Activated T-cell treated with anti-CD3 and anti-CD28 coated beads, Interleukin-2, amount 50 U/mL, for 24 hours (primary cell): ENCODE measurements at regions not wholly inside any gene's neighbourhood (a gene's known extent, or its start where the extent isn't known, plus 50 kb on each side); places are given as distances from the start of the nearest gene placed in this dataset.

Experiments
- DNase-seq: peaks from one replicate; pipeline ENCODE4 v3.0.0-alpha.2; 2020
- H3K27ac Mint-ChIP-seq: 2 replicates; pipeline ENCODE4 v1.8.0; 2020; ENCODE audit warnings: mild to moderate bottlenecking, mixed read lengths
- H3K27me3 Mint-ChIP-seq: 2 replicates; pipeline ENCODE4 v1.8.0; 2020; ENCODE audit warnings: mixed read lengths
- H3K36me3 Mint-ChIP-seq: 2 replicates; pipeline ENCODE4 v1.8.0; 2020; ENCODE audit warnings: low read depth, mixed read lengths
- H3K4me1 Mint-ChIP-seq: 2 replicates; pipeline ENCODE4 v1.8.0; 2020; ENCODE audit warnings: low read depth, mixed read lengths
- H3K4me3 Mint-ChIP-seq: 2 replicates; pipeline ENCODE4 v1.8.0; 2020; ENCODE audit warnings: mild to moderate bottlenecking, moderate library complexity, mixed read lengths
- H3K9me3 Mint-ChIP-seq: 2 replicates; pipeline ENCODE4 v1.8.0; 2020; ENCODE audit warnings: mixed read lengths

- H3K4me3 Mint-ChIP-seq, result no peak overlapping the region
- H3K27ac Mint-ChIP-seq, result no peak overlapping the region
- peaks cover 7% of the 10 kb centered on the region for H3K9me3 Mint-ChIP-seq
- no peak for DNase-seq
- peaks cover 7% of the 10 kb centered on the region for H3K36me3 Mint-ChIP-seq
- H3K4me1 Mint-ChIP-seq, result peaks cover 24% of the 10 kb centered on the region
- peaks cover 2% of the 10 kb centered on the region for H3K27me3 Mint-ChIP-seq
Observed at GRCh38 chr11:45086526-45086925, 59.9 kb upstream of the PRDM11 start.

- Mint-ChIP-seq H3K4me3 (no peak overlapping the region), H3K27me3 (peaks cover 2% of the 10 kb centered on the region), H3K27ac (no peak overlapping the region), H3K36me3 (peaks cover 4% of the 10 kb centered on the region), H3K4me1 (peaks cover 21% of the 10 kb centered on the region), H3K9me3 (peaks cover 4% of the 10 kb centered on the region)
- DNase-seq, result no peak
Observed at GRCh38 chr11:45087086-45087899, 59.1 kb upstream of the PRDM11 start.

- no peak overlapping the region for H3K27ac Mint-ChIP-seq
- peaks cover 2% of the 10 kb centered on the region for H3K27me3 Mint-ChIP-seq
- H3K9me3 Mint-ChIP-seq, result no peaks in the 10 kb centered on the region
- DNase-seq, result no peak
- no peaks in the 10 kb centered on the region for H3K36me3 Mint-ChIP-seq
- no peak overlapping the region for H3K4me3 Mint-ChIP-seq
- peaks cover 17% of the 10 kb centered on the region for H3K4me1 Mint-ChIP-seq
Observed at GRCh38 chr11:45087900-45088160, 58.6 kb upstream of the PRDM11 start.

GRCh38 chr11:45089251-45089650 is 57.2 kb upstream of the PRDM11 start:
- Mint-ChIP-seq H3K27ac (no peak overlapping the region), H3K9me3 (no peaks in the 10 kb centered on the region), H3K4me1 (peaks cover 18% of the 10 kb centered on the region), H3K36me3 (no peaks in the 10 kb centered on the region), H3K4me3 (no peak overlapping the region), H3K27me3 (peaks cover 2% of the 10 kb centered on the region)
- DNase-seq, result no peak

GRCh38 chr11:45089676-45090499 is 56.6 kb upstream of the PRDM11 start:
- Mint-ChIP-seq H3K9me3 (no peaks in the 10 kb centered on the region), H3K4me1 (peaks cover 18% of the 10 kb centered on the region), H3K27ac (no peak overlapping the region), H3K36me3 (no peaks in the 10 kb centered on the region), H3K27me3 (peaks cover 2% of the 10 kb centered on the region), H3K4me3 (no peak overlapping the region)
- peak; percentile 9 for DNase-seq

- no peak overlapping the region for H3K27ac Mint-ChIP-seq
- DNase-seq, result no peak
- H3K36me3 Mint-ChIP-seq, result no peaks in the 10 kb centered on the region
- no peak overlapping the region for H3K4me3 Mint-ChIP-seq
- H3K9me3 Mint-ChIP-seq, result no peaks in the 10 kb centered on the region
- peaks cover 18% of the 10 kb centered on the region for H3K4me1 Mint-ChIP-seq
- H3K27me3 Mint-ChIP-seq, result peaks cover 5% of the 10 kb centered on the region
Observed at GRCh38 chr11:45090607-45091006, 55.8 kb upstream of the PRDM11 start.

GRCh38 chr11:45091563-45092403 is 54.7 kb upstream of the PRDM11 start:
- peaks cover 18% of the 10 kb centered on the region for H3K4me1 Mint-ChIP-seq
- no peak overlapping the region for H3K4me3 Mint-ChIP-seq
- no peaks in the 10 kb centered on the region for H3K36me3 Mint-ChIP-seq
- DNase-seq, result peak; percentile 26
- peaks cover 10% of the 10 kb centered on the region for H3K27me3 Mint-ChIP-seq
- H3K9me3 Mint-ChIP-seq, result no peaks in the 10 kb centered on the region
- no peak overlapping the region for H3K27ac Mint-ChIP-seq

GRCh38 chr11:45092404-45092785 is 54.0 kb upstream of the PRDM11 start:
- H3K27me3 Mint-ChIP-seq, result peaks cover 15% of the 10 kb centered on the region
- H3K4me3 Mint-ChIP-seq, result no peak overlapping the region
- no peaks in the 10 kb centered on the region for H3K9me3 Mint-ChIP-seq
- peaks cover 18% of the 10 kb centered on the region for H3K4me1 Mint-ChIP-seq
- H3K36me3 Mint-ChIP-seq, result no peaks in the 10 kb centered on the region
- no peak for DNase-seq
- no peak overlapping the region for H3K27ac Mint-ChIP-seq

GRCh38 chr11:45092901-45093760 is 53.3 kb upstream of the PRDM11 start:
- Mint-ChIP-seq H3K4me1 (peaks cover 18% of the 10 kb centered on the region), H3K27me3 (peaks cover 22% of the 10 kb centered on the region), H3K9me3 (no peaks in the 10 kb centered on the region), H3K36me3 (no peaks in the 10 kb centered on the region), H3K27ac (peak overlapping the region; percentile 28), H3K4me3 (no peak overlapping the region)
- DNase-seq, result peak; percentile 60

GRCh38 chr11:45093761-45094455 is 52.5 kb upstream of the PRDM11 start:
- peaks cover 29% of the 10 kb centered on the region for H3K27me3 Mint-ChIP-seq
- no peaks in the 10 kb centered on the region for H3K9me3 Mint-ChIP-seq
- peaks cover 18% of the 10 kb centered on the region for H3K4me1 Mint-ChIP-seq
- no peaks in the 10 kb centered on the region for H3K36me3 Mint-ChIP-seq
- no peak overlapping the region for H3K4me3 Mint-ChIP-seq
- DNase-seq, result peak; percentile 19
- no peak overlapping the region for H3K27ac Mint-ChIP-seq

- peaks cover 32% of the 10 kb centered on the region for H3K27me3 Mint-ChIP-seq
- peak; percentile 16 for DNase-seq
- H3K36me3 Mint-ChIP-seq, result no peaks in the 10 kb centered on the region
- no peaks in the 10 kb centered on the region for H3K9me3 Mint-ChIP-seq
- H3K4me3 Mint-ChIP-seq, result no peak overlapping the region
- no peak overlapping the region for H3K27ac Mint-ChIP-seq
- peaks cover 18% of the 10 kb centered on the region for H3K4me1 Mint-ChIP-seq
Observed at GRCh38 chr11:45094958-45095690, 51.3 kb upstream of the PRDM11 start.

- Mint-ChIP-seq H3K4me3 (no peak overlapping the region), H3K9me3 (no peaks in the 10 kb centered on the region), H3K27me3 (peaks cover 37% of the 10 kb centered on the region), H3K36me3 (no peaks in the 10 kb centered on the region), H3K27ac (no peak overlapping the region), H3K4me1 (peaks cover 20% of the 10 kb centered on the region)
- peak; percentile 3 for DNase-seq
Observed at GRCh38 chr11:45095691-45096010, 50.8 kb upstream of the PRDM11 start.

- Mint-ChIP-seq H3K27ac (no peak overlapping the region), H3K27me3 (peaks cover 40% of the 10 kb centered on the region), H3K9me3 (no peaks in the 10 kb centered on the region), H3K4me1 (peaks cover 17% of the 10 kb centered on the region), H3K36me3 (no peaks in the 10 kb centered on the region), H3K4me3 (no peak overlapping the region)
- DNase-seq, result peak; percentile 7
Observed at GRCh38 chr11:45096636-45097035, 49.8 kb upstream of the PRDM11 start.
